ENCODE measurements at regions not wholly inside any gene's neighbourhood (a gene's known extent, or its start where the extent isn't known, plus 50 kb on each side); places are given as distances from the start of the nearest gene placed in this dataset.

DNA sequence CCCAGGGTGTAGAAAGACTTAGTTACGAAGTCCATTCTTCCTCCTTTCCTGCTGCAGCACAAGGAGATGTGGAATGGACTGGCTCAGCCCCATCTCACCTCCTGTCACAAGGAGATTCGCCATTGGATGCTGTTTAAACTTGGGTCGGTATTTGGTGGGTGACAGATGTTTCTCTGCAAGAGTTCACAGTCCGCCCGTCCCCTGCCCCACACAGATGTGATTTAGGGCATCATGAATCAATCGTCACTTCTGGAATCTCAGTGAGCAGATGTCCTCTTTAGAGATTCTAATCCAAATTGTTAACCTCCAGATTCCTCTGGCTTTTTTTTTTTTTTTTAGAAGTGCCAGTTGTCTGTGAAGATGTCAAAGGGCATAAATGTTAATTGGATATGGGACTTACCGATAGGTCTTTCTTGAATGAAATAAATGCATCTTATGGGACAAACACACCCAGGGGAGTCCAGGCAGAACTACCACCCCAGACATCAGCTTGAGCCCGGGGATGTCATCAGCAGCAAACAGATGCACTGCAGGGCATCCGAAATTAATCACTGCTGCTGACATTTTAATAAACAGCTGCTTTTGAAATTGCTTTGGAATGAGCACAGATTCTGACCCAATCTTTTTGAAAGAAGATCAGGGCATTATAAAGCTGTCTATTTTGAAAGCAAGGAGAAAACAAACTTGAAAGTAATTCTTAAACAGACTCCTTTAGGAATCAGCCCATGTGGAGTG lies 117.6 kb upstream of the CDH4 start:
- no peak for DNase-seq

DNA sequence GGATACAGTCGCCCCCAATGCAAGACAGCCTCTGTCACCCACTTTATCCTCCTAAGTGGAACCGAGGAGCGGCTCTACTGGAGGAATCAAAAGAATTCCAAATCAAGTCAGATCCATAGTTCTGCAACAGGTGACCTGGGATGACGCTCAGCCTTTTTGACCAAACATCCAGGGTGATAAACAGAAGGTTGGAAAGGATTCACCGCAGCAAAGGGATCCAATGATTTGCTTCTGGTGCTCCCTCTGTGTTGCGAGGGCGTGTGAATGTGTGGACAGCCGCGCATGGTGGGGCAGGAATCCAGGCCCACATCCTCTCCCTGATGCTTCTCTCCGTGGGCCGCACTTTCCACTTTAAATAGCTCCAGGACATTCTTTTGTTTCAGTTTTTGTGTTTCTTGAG lies 116.8 kb upstream of the CDH4 start:
- DNase-seq, result no peak

DNA sequence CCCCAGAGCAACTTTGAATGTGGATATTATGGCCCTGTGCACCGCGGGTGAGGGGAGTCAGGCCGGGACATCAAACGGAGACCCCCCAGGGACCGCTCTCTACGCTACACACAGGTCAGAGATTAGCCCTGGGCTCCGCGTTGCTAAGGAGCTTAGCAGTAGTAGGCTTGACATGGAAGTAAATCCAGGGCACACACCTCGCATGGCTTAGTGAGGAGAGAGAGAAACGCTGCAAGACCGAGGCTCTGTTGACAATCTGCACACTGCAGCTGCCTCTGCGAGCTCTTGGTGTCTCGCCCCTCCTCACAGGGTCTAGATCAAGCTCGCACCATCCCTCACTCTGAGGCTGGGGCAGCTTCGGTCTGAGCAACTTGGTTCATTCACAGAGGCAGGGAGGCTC lies 116.1 kb upstream of the CDH4 start:
- DNase-seq, result no peak

DNA sequence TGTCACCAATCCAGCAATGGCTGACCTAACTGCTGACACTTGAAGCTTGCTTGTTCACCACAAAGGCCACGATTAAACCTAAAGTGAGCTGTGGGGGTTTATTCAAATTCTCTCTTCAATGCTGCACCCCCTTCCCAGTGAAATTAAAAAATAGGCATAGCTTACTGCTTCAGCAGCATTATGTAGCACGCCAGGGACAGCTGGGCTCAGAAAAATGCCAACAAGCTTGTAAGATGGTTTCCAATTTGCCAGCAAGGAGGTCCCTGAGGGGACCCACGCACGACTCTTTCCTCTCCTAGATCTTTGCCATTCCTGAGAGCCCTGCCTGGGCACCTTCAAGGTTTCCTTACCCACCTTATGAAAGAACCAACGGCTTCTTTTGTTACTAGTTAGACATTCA lies 113.5 kb upstream of the CDH4 start:
- no peak for DNase-seq

DNA sequence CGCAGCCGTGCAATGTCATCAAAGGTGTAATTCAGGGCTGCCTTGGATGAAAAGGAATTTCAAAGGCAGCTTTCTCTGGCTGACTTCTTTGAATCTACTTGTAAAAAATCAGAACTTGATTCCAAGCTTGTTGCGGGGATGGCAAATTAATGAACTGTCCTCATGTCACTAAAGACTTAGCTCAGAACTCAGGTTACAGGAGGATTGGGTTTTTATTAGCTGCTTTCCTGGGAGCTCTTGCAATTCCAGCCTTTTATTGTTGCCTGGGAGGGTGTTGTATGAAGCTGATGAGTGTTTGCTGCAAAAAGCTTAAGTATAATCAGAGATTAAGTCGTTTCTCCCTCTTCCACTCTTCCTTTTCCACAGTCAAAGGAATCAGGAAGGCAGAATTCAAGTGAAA lies 113.0 kb upstream of the CDH4 start:
- DNase-seq, result no peak

DNA sequence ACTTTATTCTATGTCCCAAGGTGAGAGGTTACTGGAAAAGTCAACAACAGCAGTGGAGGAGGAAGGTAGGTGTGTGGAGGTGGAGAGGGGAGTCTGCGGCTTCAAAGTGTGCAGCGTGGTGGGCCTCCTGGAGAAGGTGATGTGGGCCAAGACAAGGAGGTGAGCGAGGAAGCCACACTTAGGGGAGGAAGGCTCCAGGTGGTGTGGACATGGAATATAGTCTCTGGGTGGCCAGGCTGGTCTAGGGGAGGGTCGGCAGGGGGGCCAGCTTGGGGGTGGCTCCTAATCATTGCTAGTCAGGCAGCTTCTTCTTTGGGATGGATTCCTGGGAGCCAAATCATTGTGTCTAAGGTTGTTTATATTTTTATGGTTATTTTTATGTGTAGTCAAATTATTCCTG lies 111.5 kb upstream of the CDH4 start:
- DNase-seq, result no peak

DNA sequence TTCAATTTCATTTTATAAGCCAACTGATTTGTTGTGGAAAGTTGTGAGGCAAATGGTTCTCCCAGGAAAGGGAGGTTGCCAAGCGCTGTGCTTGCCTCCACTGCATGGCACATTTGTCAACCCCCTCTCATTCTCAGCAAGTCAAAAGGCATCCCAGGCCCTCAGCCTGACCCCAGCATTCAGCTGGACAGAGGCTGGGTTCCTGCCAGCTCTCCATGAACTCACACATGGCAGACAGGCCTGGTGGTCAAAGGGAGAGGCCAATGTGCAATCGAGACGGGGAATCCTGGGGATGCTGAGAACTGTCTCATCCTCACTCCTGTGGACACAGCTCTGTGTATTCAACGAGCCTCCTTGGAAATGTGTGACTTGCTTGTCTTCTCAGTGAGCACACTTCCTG lies 106.0 kb upstream of the CDH4 start:
- DNase-seq, result no peak

DNA sequence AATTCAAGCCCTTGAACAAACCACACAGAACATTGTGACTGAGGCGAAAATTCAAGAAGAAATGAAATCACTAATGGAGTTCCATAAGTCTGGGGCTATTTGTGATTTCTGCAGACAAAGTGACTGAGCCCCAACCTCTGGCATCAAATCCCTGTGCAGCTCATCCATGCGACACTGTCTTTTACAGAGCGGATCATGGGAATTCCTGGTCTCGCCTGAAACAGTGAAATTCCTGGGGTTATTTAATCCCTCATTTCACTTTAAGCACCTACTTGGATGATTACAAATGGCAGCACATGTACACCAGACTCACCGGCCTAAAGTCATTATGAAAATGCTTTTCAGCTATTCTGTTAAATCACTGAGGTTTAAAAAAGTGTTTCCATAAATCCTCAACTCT lies 102.4 kb upstream of the CDH4 start:
- DNase-seq, result no peak

DNA sequence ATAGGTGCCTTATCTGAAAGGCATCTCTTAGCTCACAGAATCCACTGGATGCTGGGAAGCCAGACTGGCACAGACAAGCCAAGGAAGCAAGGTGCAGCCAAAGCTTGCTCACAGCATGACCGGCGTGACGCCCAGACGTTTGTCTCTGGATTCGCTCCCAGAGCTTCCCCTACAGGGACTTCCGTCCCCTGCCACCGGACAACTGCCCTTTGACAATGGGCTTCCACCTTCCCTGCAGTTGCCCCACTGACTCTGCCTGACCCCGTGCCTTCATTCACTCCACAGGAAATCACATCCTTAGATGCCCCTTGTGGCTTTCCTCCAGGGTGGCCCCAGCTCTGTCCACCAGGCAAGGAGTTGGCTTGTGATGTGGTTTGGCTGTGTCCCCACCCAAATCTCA lies 94.8 kb upstream of the CDH4 start:
- DNase-seq, result no peak

DNA sequence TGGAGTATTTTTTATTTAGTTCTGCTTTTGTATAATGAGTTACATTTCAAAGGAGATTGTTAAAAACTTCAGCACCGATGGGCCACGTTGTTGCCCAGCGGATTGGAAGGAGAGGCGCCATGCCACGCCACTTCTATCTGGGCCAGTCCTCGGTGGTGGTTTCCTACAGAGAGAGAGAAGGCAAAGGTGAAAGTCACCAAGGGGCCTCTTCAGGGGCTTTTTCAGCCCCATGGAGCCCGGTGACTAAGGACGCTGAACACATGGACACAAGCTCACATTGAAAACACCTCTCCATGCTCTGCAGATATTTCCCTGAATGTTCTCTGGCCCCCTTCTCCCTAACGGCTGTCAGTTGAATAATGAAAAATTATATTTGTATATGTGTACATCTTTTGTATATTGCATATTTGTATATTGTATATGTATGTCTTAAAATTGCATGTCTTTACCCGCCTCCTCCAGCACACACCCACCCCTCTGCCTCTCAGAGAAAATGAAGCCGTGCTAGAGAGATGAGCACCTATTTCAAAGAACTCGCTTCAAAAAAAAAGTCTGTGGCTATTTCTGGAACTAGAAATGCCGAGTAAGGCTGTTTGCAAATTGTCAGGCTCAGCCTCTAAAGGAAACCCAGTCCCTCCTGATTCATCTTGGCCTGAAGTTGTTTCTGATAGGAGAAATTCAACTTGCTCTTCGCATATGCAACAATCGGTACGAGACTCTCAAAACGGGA lies 91.9 kb upstream of the CDH4 start:
- DNase-seq, result peak in 1 of 4 experiments; percentile 1

DNA sequence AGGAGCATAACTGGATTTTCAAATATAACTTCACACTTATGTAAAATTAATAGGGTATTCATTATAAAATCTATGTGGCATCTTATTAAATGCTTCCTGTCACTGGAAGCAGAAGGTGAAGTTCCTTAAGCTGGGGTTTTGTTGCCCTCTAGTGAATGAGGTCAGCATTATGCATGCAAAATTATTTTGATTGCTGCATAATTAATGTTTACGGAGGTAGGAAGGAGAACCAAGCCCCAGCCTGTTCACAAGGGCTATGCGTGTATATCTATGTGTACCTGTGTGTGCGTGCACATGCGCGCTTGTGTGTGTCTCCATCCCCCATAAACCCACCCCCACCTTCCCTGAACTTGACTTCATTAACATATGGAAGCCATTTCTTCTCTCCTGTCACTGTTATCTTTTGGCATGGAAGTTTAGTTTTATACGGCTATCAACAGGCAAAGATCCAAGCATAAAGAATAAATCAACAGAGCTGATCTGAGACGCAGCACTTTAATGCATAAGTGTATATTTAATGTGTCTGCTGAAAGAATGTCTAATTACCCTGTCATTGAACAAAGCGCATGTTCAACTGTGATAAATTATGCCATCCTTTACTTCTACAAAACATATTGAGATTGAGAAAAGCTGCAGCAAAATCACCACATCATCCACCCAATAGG lies 90.2 kb upstream of the CDH4 start:
- no peak for DNase-seq

DNA sequence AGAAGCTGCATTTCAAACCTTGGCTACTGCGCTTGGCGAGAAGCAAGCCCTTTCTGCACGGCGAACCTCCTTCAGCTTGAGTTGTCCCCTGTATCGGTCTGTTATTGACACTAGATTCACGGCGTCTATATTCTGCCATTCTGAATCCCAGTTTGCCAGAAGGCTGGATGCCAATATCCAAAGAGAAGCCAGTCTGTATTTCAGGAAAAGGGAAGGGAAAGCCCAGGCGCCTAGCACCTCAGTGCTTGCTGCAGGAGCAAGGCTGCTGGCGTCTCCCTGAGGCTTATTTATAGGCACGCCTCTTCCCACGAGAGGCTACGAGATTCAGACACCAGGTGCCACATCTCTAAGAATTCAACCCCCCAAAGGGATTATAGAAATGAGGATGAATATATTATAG lies 89.6 kb upstream of the CDH4 start:
- DNase-seq, result no peak

DNA sequence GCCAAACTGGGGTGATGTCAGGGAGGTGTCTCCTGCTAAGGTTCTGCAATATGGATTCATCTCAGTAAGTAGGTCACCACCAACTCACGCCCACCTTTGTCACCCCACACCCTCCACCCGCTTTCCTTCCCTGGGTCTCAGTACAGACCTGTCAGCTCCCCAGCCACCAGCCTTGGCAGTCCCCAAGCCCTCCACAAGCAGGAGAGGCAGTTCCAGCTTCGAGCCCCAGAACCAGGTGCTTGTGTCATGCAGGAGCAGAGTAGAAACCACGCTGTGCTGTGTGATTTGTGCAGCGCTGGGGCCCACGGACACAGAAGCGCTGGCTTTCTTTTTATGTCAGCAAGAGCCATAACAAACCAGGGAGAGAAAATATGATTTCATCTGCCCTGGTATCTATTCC lies 89.0 kb upstream of the CDH4 start:
- DNase-seq, result no peak

DNA sequence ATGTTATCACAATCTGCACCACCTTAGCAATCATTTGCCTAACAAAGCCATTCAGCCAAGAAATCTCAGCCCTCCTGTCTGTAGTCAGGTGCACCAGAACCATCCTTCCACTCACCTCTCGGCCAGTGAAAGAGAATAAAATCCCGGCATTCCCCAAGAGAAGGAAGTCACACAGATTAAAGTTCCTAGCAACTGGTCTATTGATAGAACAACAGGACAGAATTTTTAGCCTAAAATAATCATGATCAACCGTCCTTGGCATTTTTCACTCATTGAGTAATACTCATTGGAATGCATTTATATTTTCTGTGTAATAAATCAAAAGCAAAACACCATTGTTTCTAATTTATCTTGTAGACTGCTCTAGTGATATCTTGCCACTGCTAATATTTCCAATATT lies 85.7 kb upstream of the CDH4 start:
- no peak for DNase-seq

DNA sequence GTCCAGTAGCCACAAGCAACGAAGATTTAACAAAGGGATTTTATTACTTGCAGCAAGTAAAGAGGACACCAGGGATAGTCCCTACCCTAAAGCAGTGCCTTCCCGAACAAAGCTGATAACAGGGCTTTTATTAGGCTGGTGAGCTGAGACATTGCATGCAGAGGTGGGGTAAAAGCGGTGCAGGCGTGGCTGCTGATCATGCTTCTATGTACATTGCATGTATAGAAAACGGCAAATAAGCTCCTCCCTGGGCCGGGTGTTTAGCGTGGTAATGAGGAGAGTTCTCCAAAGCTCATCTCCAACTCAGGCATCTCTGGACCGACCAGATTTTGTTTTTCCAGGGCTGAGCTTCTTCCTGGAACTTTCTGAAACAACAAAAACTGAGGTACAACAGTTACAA lies 83.5 kb upstream of the CDH4 start:
- DNase-seq, result no peak

DNA sequence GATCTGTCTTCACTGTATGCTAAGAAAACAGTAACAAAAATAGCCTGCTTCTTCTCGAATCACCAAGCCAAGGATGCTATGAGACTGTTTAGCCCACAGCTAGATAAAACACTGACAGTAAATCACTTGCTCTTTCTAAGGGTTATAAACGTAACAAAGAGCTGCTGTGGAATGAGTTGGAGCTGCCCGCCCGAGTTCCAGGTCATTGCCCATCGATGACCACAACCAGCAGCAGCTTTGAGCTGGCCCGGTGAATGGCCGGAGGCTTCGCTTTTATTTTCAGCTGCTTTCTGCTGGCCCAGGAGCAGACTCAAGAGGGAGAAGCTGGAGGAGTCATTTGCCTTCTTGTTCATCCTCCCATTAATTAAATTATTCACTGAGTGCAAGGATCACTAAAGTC lies 82.2 kb upstream of the CDH4 start:
- no peak for DNase-seq

DNA sequence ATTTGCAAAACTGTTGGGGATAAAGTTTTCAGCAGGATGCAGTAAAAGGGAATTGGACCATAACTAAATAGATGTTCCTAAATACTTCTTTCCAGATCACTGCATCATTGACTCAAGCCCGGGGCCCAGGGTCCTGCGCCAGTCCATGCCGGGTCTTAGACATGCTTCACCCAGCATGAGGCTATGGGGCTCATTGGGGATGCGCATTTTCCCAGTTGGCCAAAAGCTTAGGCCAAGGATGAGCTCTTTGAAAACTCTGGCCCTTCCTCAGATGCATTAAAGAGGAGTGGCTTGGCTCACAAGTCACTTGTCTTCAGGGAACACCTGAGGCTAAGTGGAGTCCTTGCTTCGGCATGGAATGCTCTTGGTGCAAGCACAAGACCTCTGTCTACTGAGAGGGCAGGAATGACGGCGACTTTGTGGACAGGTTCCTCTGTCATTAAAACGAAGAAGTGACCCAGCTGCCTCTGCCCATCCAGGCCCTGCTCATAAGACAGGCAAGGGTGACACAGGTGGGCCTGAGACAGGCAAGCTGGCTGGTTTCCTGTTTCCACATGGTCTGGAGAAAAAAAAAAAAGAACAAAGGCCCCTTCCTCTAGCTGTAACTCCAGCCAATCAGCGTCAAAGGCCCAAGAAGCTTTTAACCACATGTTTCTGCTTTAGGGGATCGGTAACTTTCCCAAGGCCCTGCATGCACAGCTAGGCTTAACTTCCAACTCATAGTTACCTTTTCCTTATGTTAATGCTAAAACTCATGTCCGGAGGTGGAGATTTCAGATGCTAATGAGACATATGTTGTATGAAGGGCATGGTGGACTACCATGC lies 81.4 kb upstream of the CDH4 start:
- no peak for DNase-seq

DNA sequence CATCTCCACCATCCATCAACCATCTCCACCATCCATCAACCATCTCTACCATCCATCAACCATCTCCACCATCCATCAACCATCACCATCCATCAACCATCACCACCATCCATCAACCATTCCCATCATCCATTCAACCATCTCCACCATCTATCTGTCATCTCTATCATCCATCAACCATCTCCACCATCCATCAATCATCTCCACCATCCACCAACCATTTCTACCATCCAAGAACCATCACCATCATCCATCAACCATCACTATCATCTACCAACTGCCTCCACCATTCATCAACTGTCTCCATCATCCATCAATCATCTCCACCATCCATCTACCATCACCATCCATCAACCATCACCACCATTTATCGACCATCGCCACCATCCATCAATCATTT lies 78.8 kb upstream of the CDH4 start:
- DNase-seq, result no peak

DNA sequence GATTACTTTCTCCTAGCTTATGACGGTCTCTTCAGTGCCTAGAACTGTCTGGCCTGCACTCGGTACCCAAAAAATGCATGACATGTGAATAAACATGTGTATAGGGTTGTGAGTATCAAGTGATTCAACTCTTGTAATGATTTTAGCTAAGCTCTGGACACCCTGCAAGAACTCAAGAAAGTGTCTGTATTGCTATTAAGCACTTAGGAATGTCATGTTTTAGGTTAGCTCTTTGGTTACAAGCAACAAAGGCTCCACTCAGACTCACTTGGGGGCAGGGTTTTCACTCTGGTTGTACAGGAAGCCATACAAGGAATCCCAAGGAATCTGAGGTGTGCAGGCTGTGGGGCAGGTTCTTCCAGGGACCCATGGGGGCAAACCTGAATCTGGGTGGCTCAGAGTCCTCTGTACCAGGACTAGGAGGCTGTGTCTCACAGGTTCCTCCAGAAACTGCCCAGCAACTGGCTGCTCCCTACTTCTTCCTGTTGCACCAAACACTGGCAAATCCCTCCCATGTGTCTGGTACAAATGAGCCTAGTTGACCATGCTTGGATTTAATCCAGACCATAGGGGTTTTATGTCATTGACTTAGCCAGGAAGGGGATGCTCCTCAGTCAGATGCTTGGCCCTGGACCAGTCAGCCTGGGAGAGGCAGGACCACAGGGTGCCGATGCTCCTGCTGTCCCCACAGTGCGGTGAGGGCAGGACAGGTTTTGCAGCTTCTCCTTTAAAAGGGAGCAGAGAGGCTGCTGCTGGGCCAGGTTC lies 77.9 kb upstream of the CDH4 start:
- no peak for DNase-seq

DNA sequence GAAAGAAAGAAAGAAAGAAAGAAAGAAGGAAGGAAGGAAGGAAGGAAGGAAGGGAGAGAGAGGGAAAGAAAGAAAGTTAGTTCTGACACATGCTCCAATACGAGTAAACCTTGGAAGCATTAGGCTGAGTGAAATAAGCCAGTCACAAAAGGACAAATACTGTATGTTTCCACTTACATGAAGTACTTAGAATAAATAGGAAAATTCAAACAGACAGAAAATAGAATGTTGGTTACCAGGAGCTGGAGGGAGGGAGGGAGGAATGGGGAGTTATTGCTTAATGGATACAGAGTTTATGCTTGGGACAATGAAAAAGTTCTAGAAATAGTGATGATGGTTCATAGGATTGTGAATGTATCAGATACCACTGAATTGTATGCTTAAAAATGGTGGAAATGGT lies 75.2 kb upstream of the CDH4 start:
- DNase-seq, result no peak

DNA sequence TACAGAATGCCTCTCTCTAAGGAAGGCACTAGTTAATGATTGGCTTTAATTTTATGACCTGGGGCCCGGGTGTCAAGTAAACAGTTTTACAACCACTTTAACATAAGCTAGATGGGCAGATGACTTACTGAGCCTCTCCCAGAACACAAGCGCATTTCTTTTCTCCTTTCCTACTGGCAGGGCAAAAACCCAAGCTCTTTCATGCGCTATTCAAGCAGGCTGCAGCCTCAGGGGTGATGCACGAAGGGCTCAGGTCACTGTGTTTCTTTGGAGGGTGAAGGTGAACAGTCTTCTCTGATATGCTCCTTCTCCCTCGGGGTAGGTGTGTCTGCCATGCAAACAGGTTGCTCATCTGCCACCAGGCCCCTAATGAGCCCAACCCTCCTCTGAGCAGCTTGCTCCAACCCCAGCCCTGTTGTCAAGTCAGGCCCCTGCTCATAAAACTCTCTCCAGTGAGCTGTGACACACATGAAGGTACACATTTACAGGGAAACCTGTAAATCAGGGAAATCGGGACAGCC lies 73.5 kb upstream of the CDH4 start:
- DNase-seq, result no peak

DNA sequence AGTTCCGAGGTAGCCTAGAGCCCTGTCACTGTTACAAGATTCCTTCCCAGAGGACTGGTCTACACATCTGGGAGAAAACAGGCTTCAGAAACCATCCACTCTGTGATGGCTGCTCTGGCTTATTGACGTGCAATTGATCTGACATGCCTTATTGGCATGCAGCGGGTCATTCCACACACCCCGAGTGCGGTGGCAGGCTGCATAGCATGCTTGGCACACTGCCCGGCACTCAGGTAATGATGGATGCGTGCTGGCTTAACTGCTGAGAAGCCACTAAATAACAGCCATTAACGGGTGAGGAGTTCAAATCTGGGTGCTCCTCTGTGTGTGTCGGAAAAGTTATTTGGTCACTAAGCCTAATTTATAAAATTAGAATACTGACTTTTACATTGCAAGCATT lies 67.9 kb upstream of the CDH4 start:
- no peak for DNase-seq

All from suppressor macrophage (primary cell).